ENCODE measurements at regions not wholly inside any gene's neighbourhood (a gene's known extent, or its start where the extent isn't known, plus 50 kb on each side); places are given as distances from the start of the nearest gene placed in this dataset.

GRCh38 chr14:38960946-38961531 is 142.0 kb downstream of the SEC23A start:
- H3K4me3 ChIP-seq (replicated peaks in 1 of 2; ENCODE audit: low read depth in 1 of 2, low read length in 2 of 2) = no peak overlapping the region
- no peak overlapping the region for H3K27ac ChIP-seq (ENCODE audit: low read depth, low read length)
- no peaks in the 10 kb centered on the region for H3K79me2 ChIP-seq (ENCODE audit: insufficient read depth, low read length)
- RAD21 ChIA-PET (ENCODE audit: low non-redundant PET in 1 of 2, low total read pairs in 2 of 2, uncharacterized antibody in 2 of 2, unreplicated experiment in 2 of 2) = no interaction called here
- no peaks in the 10 kb centered on the region for H4K20me1 ChIP-seq (ENCODE audit: insufficient read depth)
- H3K9me3 ChIP-seq (ENCODE audit: control insufficient read depth in 1 of 2, insufficient read depth in 1 of 2, low read depth in 1 of 2, low read length in 2 of 2) = no peaks in the 10 kb centered on the region
- POLR2A ChIA-PET = no interaction called here
- H2AFZ ChIP-seq (ENCODE audit: low read depth, low read length, poor library complexity, severe bottlenecking) = no peak overlapping the region
- no peaks in the 10 kb centered on the region for H3K4me1 ChIP-seq (ENCODE audit: control insufficient read depth in 1 of 2, insufficient read depth in 2 of 2, low read length in 2 of 2)
- intact Hi-C loops (cut with micrococcal nuclease) = no loop called here
- H3K4me2 ChIP-seq (ENCODE audit: low read length) = no peak overlapping the region
- H3K9ac ChIP-seq (ENCODE audit: low read length) = no peak overlapping the region
- DNase-seq (ENCODE audit: low read depth, low spot score) = no peak
- H3K9me2 ChIP-seq (ENCODE audit: insufficient read depth) = no peaks in the 10 kb centered on the region
- no peaks in the 10 kb centered on the region for H3K36me3 ChIP-seq (ENCODE audit: control insufficient read depth in 1 of 2, insufficient read depth in 2 of 2, low read length in 2 of 2)
- CTCF ChIA-PET = no interaction called here
- no TSS peak for BruUV-seq (replicated peaks)
- no peaks in the 10 kb centered on the region for H3K27me3 ChIP-seq (ENCODE audit: insufficient read depth, low read length)
- no peak for ATAC-seq
- TF ChIP-seq SIN3A (IDR thresholded peaks at IDR 0.05; ENCODE audit: low read depth) = no peak
- no peak for TF ChIP-seq ELF1 (IDR thresholded peaks at IDR 0.05; ENCODE audit: borderline replicate concordance, low read depth)
- TF ChIP-seq POLR2AphosphoS5 (IDR thresholded peaks at IDR 0.05; ENCODE audit: low read depth, low read length) = no peak
- TF ChIP-seq YY1 (IDR thresholded peaks at IDR 0.05; ENCODE audit: extremely low read depth, insufficient replicate concordance, low read depth, low read length) = no peak

GRCh38 chr14:38959021-38959420 is 144.0 kb downstream of the SEC23A start:
- ChIA-PET CTCF (no interaction called here), POLR2A (no interaction called here), RAD21 (ENCODE audit: low non-redundant PET in 1 of 2, low total read pairs in 2 of 2, uncharacterized antibody in 2 of 2, unreplicated experiment in 2 of 2) (no interaction called here)
- no peak for ATAC-seq
- no peak overlapping the region for H3K27ac ChIP-seq (ENCODE audit: low read depth, low read length)
- no peak overlapping the region for H3K4me3 ChIP-seq (replicated peaks in 1 of 2; ENCODE audit: low read depth in 1 of 2, low read length in 2 of 2)
- H3K79me2 ChIP-seq (ENCODE audit: insufficient read depth, low read length) = no peaks in the 10 kb centered on the region
- no peaks in the 10 kb centered on the region for H3K27me3 ChIP-seq (ENCODE audit: insufficient read depth, low read length)
- no peak for DNase-seq (ENCODE audit: low read depth, low spot score)
- H3K4me1 ChIP-seq (ENCODE audit: control insufficient read depth in 1 of 2, insufficient read depth in 2 of 2, low read length in 2 of 2) = no peaks in the 10 kb centered on the region
- intact Hi-C loops (cut with micrococcal nuclease) = no loop called here
- no TSS peak for BruUV-seq (replicated peaks)
- no peak overlapping the region for H3K4me2 ChIP-seq (ENCODE audit: low read length)
- no peaks in the 10 kb centered on the region for H3K9me3 ChIP-seq (ENCODE audit: control insufficient read depth in 1 of 2, insufficient read depth in 1 of 2, low read depth in 1 of 2, low read length in 2 of 2)
- no peak overlapping the region for H3K9ac ChIP-seq (ENCODE audit: low read length)
- H4K20me1 ChIP-seq (ENCODE audit: insufficient read depth) = no peaks in the 10 kb centered on the region
- H3K9me2 ChIP-seq (ENCODE audit: insufficient read depth) = no peaks in the 10 kb centered on the region
- H3K36me3 ChIP-seq (ENCODE audit: control insufficient read depth in 1 of 2, insufficient read depth in 2 of 2, low read length in 2 of 2) = no peaks in the 10 kb centered on the region
- TF ChIP-seq ZNF274 (IDR thresholded peaks at IDR 0.05; ENCODE audit: low read depth, low read length) (no peak), SP1 (IDR thresholded peaks at IDR 0.05; ENCODE audit: low read depth) (no peak), YY1 (IDR thresholded peaks at IDR 0.05; ENCODE audit: extremely low read depth, insufficient replicate concordance, low read depth, low read length) (no peak), RAD21 (IDR thresholded peaks at IDR 0.05; ENCODE audit: low read depth) (no peak), ZBTB33 (IDR thresholded peaks at IDR 0.05; ENCODE audit: extremely low read depth, insufficient replicate concordance, low read length) (no peak), ATF3 (IDR thresholded peaks at IDR 0.05) (no peak), ZFX (IDR thresholded peaks at IDR 0.05) (no peak), SRF (IDR thresholded peaks at IDR 0.05; ENCODE audit: low read depth) (no peak), EZH2phosphoT487 (IDR thresholded peaks at IDR 0.05; ENCODE audit: borderline replicate concordance) (no peak), JUND (IDR thresholded peaks at IDR 0.05) (no peak)
- TF ChIP-seq, protein P1, sequence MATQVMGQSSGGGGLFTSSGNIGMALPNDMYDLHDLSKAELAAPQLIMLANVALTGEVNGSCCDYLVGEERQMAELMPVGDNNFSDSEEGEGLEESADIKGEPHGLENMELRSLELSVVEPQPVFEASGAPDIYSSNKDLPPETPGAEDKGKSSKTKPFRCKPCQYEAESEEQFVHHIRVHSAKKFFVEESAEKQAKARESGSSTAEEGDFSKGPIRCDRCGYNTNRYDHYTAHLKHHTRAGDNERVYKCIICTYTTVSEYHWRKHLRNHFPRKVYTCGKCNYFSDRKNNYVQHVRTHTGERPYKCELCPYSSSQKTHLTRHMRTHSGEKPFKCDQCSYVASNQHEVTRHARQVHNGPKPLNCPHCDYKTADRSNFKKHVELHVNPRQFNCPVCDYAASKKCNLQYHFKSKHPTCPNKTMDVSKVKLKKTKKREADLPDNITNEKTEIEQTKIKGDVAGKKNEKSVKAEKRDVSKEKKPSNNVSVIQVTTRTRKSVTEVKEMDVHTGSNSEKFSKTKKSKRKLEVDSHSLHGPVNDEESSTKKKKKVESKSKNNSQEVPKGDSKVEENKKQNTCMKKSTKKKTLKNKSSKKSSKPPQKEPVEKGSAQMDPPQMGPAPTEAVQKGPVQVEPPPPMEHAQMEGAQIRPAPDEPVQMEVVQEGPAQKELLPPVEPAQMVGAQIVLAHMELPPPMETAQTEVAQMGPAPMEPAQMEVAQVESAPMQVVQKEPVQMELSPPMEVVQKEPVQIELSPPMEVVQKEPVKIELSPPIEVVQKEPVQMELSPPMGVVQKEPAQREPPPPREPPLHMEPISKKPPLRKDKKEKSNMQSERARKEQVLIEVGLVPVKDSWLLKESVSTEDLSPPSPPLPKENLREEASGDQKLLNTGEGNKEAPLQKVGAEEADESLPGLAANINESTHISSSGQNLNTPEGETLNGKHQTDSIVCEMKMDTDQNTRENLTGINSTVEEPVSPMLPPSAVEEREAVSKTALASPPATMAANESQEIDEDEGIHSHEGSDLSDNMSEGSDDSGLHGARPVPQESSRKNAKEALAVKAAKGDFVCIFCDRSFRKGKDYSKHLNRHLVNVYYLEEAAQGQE (IDR thresholded peaks at IDR 0.05; ENCODE audit: low read depth) = no peak
- no peak overlapping the region for H2AFZ ChIP-seq (ENCODE audit: low read depth, low read length, poor library complexity, severe bottlenecking)

All from HCT116 (cell line).